ENCODE measurements at regions not wholly inside any gene's neighbourhood (a gene's known extent, or its start where the extent isn't known, plus 50 kb on each side); places are given as distances from the start of the nearest gene placed in this dataset.
"Not testable (repeated sequence)": the region's sequence is repeated elsewhere in the genome, so short reads cannot be mapped to it uniquely, and the experiment has no call there.

DNA sequence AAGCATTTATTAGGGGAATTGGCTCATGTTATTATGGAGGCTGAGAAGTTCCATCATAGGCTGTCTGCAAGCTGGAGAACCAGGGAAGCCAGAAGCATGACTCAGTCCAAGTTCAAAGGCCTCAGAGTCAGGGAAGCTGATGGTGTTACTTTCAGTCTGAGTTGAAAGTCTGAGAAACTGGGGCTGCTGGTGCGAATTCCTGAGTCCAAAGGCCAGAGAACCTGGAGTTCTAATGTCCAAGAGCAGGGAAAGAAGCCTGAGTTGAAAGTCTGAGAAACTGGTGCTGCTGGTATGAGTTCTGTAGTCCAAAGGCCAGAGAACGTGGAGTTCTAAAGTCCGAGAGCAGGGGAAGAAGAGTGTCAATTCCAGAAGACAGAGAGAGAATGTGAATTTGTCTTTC lies 641.1 kb downstream of the ISL1 start:
- TF ChIP-seq, protein P1, sequence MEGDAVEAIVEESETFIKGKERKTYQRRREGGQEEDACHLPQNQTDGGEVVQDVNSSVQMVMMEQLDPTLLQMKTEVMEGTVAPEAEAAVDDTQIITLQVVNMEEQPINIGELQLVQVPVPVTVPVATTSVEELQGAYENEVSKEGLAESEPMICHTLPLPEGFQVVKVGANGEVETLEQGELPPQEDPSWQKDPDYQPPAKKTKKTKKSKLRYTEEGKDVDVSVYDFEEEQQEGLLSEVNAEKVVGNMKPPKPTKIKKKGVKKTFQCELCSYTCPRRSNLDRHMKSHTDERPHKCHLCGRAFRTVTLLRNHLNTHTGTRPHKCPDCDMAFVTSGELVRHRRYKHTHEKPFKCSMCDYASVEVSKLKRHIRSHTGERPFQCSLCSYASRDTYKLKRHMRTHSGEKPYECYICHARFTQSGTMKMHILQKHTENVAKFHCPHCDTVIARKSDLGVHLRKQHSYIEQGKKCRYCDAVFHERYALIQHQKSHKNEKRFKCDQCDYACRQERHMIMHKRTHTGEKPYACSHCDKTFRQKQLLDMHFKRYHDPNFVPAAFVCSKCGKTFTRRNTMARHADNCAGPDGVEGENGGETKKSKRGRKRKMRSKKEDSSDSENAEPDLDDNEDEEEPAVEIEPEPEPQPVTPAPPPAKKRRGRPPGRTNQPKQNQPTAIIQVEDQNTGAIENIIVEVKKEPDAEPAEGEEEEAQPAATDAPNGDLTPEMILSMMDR (IDR thresholded peaks at IDR 0.05; ENCODE audit: insufficient read depth, low read length, poor library complexity, severe bottlenecking): no peak
- Histone ChIP-seq H3K4me3 (ENCODE audit: low read depth, low read length) (no peak overlapping the region), H3K27me3 (ENCODE audit: control insufficient read depth, insufficient read depth, low read length) (no peaks in the 10 kb centered on the region), H3K36me3 (ENCODE audit: control insufficient read depth, insufficient read depth, low read length) (no peaks in the 10 kb centered on the region)
- no peak for DNase-seq (ENCODE audit: low read depth)

DNA sequence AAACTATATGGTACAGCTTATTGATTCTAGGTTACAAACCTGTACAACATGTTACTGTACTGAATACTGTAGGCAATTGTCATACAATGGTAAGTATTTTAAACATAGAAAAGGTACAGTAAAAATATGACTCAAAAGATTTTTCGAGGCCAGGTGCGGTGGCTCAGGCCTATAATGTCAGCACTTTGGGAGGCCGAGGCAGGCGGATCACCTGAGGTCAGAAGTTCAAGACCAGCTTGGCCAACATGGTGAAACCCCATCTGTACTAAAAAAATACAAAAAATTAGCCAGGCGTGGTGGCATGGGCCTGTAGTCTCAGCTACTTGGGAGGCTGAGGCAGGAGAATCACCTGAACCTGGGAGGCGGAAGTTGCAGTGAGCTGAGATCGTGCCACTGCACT lies 646.6 kb downstream of the ISL1 start:
- not testable (repeated sequence) for H3K4me3 ChIP-seq (ENCODE audit: low read depth, low read length); H3K27me3 ChIP-seq (ENCODE audit: control insufficient read depth, insufficient read depth, low read length); DNase-seq (ENCODE audit: low read depth); H3K36me3 ChIP-seq (ENCODE audit: control insufficient read depth, insufficient read depth, low read length)

DNA sequence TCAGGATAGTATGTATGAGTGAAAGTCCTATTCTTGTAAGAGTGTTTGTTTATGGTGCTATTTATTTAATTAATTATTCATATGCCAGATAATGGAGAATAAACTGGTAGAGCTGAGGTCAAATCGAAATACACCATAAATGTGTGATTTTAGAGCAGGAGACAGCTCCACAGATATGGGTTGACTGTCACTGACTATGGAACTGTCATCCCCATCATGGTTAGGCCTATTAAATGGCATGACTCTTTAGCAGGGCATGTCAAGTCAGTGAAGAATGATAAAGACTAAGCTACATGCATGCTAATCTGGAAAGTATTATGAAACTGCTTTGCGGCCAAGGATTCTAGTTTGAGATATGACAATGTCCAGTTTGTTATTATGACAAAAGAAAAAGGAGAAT lies 658.6 kb downstream of the ISL1 start:
- H3K4me3 ChIP-seq (ENCODE audit: low read depth, low read length): no peak overlapping the region
- TF ChIP-seq, protein P1 (IDR thresholded peaks at IDR 0.05; ENCODE audit: insufficient read depth, low read length, poor library complexity, severe bottlenecking): no peak
- DNase-seq (ENCODE audit: low read depth): no peak
- H3K36me3 ChIP-seq (ENCODE audit: control insufficient read depth, insufficient read depth, low read length): no peaks in the 10 kb centered on the region
- no peaks in the 10 kb centered on the region for H3K27me3 ChIP-seq (ENCODE audit: control insufficient read depth, insufficient read depth, low read length)

DNA sequence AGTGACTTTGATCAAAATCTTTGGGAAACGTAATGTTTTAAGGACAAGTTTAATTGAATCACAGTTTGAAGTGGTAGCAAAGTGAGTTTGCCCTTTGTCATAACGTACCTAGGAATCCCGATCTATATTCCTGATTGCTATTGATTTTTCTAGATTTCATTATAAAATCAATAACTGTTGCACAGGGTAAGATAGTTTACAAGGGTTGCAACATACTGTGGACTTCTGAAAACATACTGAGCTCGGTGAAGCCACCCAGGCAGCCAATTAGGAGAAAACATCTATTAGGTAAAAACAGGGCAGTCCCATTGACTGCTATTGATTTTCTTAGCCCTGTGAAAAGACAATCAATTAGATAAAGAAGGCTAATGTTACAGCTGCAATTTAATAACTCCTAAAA lies 659.9 kb downstream of the ISL1 start:
- H3K27me3 ChIP-seq (ENCODE audit: control insufficient read depth, insufficient read depth, low read length): no peaks in the 10 kb centered on the region
- H3K4me3 ChIP-seq (ENCODE audit: low read depth, low read length): no peak overlapping the region
- TF ChIP-seq, protein P1 (IDR thresholded peaks at IDR 0.05; ENCODE audit: insufficient read depth, low read length, poor library complexity, severe bottlenecking): no peak
- no peaks in the 10 kb centered on the region for H3K36me3 ChIP-seq (ENCODE audit: control insufficient read depth, insufficient read depth, low read length)
- no peak for DNase-seq (ENCODE audit: low read depth)

DNA sequence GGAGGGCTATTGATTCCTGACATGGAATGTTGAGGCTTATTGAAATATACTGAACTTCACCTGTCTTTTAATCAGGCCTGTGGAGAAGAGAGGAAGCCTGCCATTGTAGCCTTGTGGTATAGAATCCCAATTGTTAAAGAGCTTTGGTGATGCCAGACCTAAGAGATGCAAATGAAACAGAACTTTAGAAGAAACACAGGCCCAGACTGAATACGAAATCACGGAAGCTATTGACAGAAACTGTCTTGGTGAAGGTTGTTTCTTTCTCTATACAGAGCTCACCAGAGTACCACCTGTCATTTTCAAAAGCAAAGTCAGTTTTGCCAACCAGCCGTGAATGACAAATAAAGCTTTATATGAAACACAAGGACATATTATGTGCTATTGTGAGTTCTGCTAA lies 660.3 kb downstream of the ISL1 start:
- Histone ChIP-seq H3K27me3 (ENCODE audit: control insufficient read depth, insufficient read depth, low read length) (no peaks in the 10 kb centered on the region), H3K36me3 (ENCODE audit: control insufficient read depth, insufficient read depth, low read length) (no peaks in the 10 kb centered on the region), H3K4me3 (ENCODE audit: low read depth, low read length) (no peak overlapping the region)
- no peak for DNase-seq (ENCODE audit: low read depth)
- TF ChIP-seq, protein P1 (IDR thresholded peaks at IDR 0.05; ENCODE audit: insufficient read depth, low read length, poor library complexity, severe bottlenecking): no peak

DNA sequence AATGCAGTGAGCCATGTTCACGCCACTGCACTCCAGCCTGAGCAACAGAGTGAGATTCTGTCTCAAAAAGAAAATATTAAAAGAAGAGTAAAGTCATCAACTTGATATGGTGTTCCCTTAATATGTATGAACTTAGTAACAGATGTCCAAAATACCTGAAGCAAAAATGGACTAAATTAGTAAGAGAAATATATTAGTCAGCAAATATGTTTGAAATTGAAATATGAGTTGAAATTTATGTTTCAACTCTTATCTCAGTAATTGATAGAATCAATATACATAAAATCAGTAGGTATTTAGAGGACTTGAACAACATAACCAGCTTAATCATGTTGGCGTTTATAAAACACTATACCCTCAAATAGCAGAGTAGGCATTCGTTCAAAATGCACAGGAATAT lies 668.5 kb downstream of the ISL1 start:
- Histone ChIP-seq H3K4me3 (ENCODE audit: low read depth, low read length) (no peak overlapping the region), H3K36me3 (ENCODE audit: control insufficient read depth, insufficient read depth, low read length) (no peaks in the 10 kb centered on the region), H3K27me3 (ENCODE audit: control insufficient read depth, insufficient read depth, low read length) (no peaks in the 10 kb centered on the region)
- DNase-seq (ENCODE audit: low read depth): no peak
- TF ChIP-seq, protein P1 (IDR thresholded peaks at IDR 0.05; ENCODE audit: insufficient read depth, low read length, poor library complexity, severe bottlenecking): no peak

Measured in kidney epithelial cell (primary cell).